Mononuclear cell (primary cell): ENCODE measurements at regions not wholly inside any gene's neighbourhood (a gene's known extent, or its start where the extent isn't known, plus 50 kb on each side); places are given as distances from the start of the nearest gene placed in this dataset.
"Not testable (repeated sequence)": the region's sequence is repeated elsewhere in the genome, so short reads cannot be mapped to it uniquely, and the experiment has no call there.

Experiments used
- H3K27me3 ChIP-seq: 2 replicates; pipeline ENCODE4 v1.6.0; 2011; ENCODE audit warnings: low read length, control low read depth; ENCODE audit not compliant: insufficient read depth
- H3K4me1 ChIP-seq: 2 replicates; pipeline ENCODE4 v1.5.1; 2011; ENCODE audit warnings: mild to moderate bottlenecking, low read length, control low read depth; ENCODE audit not compliant: insufficient read depth
- H3K4me3 ChIP-seq: 2 replicates; pipeline ENCODE4 v1.5.1; 2011; ENCODE audit warnings: mild to moderate bottlenecking, low read length, moderate library complexity
- H3K9me3 ChIP-seq: 2 replicates; pipeline ENCODE4 v1.5.1; 2011; ENCODE audit warnings: low read depth, mild to moderate bottlenecking, control low read depth, low read length

DNA sequence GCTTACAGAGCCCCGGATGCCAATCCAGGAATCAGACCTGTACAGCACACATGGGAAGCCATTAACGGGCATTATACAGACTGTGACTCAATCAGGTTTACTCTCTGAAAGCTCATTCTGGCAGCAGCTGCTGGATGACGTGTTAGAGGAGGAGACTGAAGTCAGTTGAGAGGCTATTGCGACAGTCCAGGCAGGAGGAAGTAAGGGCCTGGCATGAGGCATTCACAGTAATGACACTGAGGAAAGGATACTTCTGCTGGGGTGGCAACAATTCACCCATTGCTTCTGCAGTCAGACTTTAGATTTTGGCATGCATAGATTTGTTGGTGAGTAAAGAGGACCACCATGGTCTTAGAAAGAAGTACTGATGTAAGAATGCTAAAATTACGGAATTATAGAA, 151.0 kb upstream of the HEY2 start:
- Histone ChIP-seq H3K9me3 (no peaks in the 10 kb centered on the region), H3K4me1 (no peaks in the 10 kb centered on the region), H3K4me3 (no peak overlapping the region), H3K27me3 (no peaks in the 10 kb centered on the region)

- Histone ChIP-seq H3K4me3 (no peak overlapping the region), H3K9me3 (no peaks in the 10 kb centered on the region), H3K4me1 (no peaks in the 10 kb centered on the region), H3K27me3 (no peaks in the 10 kb centered on the region)
Observed at GRCh38 chr6:125604257-125604656, 145.2 kb upstream of the HEY2 start.

- Histone ChIP-seq H3K4me3 (no peak overlapping the region), H3K27me3 (no peaks in the 10 kb centered on the region), H3K9me3 (no peaks in the 10 kb centered on the region), H3K4me1 (no peaks in the 10 kb centered on the region)
Observed at GRCh38 chr6:125611573-125612344, 137.7 kb upstream of the HEY2 start.

DNA sequence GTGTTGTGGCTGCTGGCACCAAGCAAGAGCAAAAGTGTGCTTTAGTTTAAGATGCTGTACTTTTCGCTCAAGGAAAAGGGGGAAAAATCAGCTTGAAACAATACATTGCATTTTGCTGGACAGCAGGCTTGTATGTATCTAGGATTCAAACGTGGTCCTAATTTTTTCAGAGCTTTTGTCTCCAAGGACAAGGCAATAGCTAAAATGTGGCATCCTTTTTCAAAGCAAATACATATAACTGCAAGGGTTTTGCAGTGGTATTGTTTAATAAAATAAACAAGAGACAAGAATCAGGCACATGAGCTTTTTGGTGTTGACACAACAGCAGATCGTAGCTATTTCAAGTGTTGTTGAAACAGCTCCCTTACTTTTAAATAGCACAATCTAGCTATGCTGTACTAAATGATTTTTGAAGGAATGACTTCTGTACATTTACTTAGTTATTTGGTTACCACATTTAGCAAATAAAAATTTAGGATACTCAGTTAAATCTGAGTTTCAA, 137.0 kb upstream of the HEY2 start:
- Histone ChIP-seq H3K9me3 (no peaks in the 10 kb centered on the region), H3K4me1 (no peaks in the 10 kb centered on the region), H3K4me3 (no peak overlapping the region), H3K27me3 (no peaks in the 10 kb centered on the region)

- Histone ChIP-seq H3K4me3 (no peak overlapping the region), H3K4me1 (no peaks in the 10 kb centered on the region), H3K9me3 (no peaks in the 10 kb centered on the region), H3K27me3 (no peaks in the 10 kb centered on the region)
Observed at GRCh38 chr6:125618629-125619028, 130.8 kb upstream of the HEY2 start.

DNA sequence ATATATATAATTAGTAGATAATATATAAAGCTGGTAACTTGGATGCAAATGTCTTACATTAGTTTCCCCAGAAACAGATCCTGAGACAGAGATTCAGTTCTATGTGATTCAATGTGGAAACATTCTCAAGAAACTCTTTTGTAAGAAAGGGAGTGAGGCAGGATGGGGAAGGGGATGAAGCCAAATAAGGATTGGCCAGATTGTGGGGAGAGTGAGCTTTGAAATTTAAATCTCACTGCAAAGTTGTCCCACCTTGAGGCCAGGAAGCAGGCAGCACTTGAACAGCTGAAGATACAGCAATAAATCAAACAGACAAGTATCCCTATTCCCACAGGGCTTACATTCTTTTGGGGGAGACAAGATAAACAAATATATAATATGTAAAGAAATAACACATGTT, 126.3 kb upstream of the HEY2 start:
- no peak overlapping the region for H3K4me3 ChIP-seq
- H3K27me3 ChIP-seq, result no peaks in the 10 kb centered on the region
- no peaks in the 10 kb centered on the region for H3K9me3 ChIP-seq
- H3K4me1 ChIP-seq, result no peaks in the 10 kb centered on the region

DNA sequence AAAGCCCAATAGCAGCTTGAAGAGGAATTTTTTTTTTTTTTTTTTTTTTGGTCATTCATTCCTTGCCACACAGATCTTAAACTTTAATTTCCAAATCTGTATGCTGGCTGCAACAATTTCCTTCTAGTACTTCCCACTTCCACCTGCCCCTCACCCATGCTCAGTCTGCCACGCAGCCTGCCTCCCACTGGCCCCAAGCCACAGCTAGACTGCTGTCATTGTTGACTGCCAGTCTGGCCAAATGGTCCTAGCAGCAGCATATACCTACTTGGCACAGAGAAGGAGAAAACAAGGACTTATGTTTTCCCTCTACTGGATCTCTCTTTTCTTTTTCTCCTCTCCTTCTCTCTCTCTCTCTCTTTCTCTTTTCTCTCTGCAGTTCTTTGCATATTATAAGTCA, 118.3 kb upstream of the HEY2 start:
- Histone ChIP-seq H3K4me3 (no peak overlapping the region), H3K4me1 (no peaks in the 10 kb centered on the region), H3K9me3 (no peaks in the 10 kb centered on the region), H3K27me3 (no peaks in the 10 kb centered on the region)

GRCh38 chr6:125636011-125636410, 113.4 kb upstream of the HEY2 start:
- not testable (repeated sequence) for H3K9me3 ChIP-seq, H3K4me1 ChIP-seq, H3K27me3 ChIP-seq, H3K4me3 ChIP-seq

DNA sequence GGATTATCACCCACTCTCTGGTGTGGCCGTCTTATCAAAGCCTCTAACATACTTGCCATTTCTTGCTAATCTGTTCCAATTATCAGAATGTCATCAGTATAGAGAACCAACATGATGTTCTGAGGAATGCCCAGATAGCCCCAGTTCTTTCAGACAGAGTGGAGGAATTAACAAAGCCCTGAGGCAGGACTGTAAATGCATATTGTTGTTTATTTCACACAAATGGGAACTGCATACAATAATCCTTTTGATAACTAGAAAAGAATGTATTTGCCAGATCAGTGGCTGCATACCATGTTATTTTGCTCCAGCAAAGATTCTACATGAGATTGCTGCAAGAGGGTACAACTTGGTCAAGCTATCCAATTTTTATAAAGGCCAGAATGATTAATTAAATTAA, 112.8 kb upstream of the HEY2 start:
- H3K4me3 ChIP-seq, result no peak overlapping the region
- no peaks in the 10 kb centered on the region for H3K9me3 ChIP-seq
- H3K4me1 ChIP-seq, result no peaks in the 10 kb centered on the region
- no peaks in the 10 kb centered on the region for H3K27me3 ChIP-seq

GRCh38 chr6:125637207-125637606, 112.2 kb upstream of the HEY2 start:
- H3K9me3 ChIP-seq, result no peaks in the 10 kb centered on the region
- H3K4me1 ChIP-seq, result no peaks in the 10 kb centered on the region

GRCh38 chr6:125639466-125640020, 109.9 kb upstream of the HEY2 start:
- Histone ChIP-seq H3K4me3 (no peak overlapping the region), H3K9me3 (no peaks in the 10 kb centered on the region)

More at GRCh38 chr6:125637207-125637606, 112.2 kb upstream of the HEY2 start:
- Histone ChIP-seq H3K27me3 (no peaks in the 10 kb centered on the region), H3K4me3 (no peak overlapping the region)

GRCh38 chr6:125640441-125641150, 108.8 kb upstream of the HEY2 start:
- Histone ChIP-seq H3K9me3 (no peaks in the 10 kb centered on the region), H3K4me1 (no peaks in the 10 kb centered on the region), H3K4me3 (no peak overlapping the region)

More at GRCh38 chr6:125639466-125640020, 109.9 kb upstream of the HEY2 start:
- Histone ChIP-seq H3K27me3 (no peaks in the 10 kb centered on the region), H3K4me1 (no peaks in the 10 kb centered on the region)

GRCh38 chr6:125643967-125644661, 105.3 kb upstream of the HEY2 start:
- H3K27me3 ChIP-seq, H3K4me3 ChIP-seq, H3K9me3 ChIP-seq, H3K4me1 ChIP-seq: not testable (repeated sequence)

More at GRCh38 chr6:125640441-125641150, 108.8 kb upstream of the HEY2 start:
- no peaks in the 10 kb centered on the region for H3K27me3 ChIP-seq

GRCh38 chr6:125647391-125647790, 102.0 kb upstream of the HEY2 start:
- H3K27me3 ChIP-seq, result no peaks in the 10 kb centered on the region
- H3K4me1 ChIP-seq, result no peaks in the 10 kb centered on the region
- H3K9me3 ChIP-seq, result no peaks in the 10 kb centered on the region
- H3K4me3 ChIP-seq, result no peak overlapping the region

DNA sequence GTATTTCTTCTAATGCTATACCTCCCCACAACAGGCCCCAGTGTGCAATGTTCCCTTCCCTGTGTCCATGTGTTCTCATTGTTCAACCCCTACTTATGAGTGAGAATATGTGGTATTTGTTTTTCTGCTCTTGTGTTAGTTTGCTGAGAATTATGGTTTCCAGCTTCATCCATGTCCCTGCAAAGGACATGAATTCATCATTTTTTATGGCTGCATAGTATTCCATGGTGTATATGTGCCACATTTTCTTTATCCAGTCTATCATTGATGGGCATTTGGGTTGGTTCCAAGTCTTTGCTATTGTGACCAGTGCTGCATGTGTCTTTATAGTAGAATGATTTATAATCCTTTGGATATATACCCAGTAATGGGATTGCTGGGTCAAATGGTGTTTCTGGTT, 95.7 kb upstream of the HEY2 start:
- H3K4me3 ChIP-seq, H3K4me1 ChIP-seq, H3K27me3 ChIP-seq, H3K9me3 ChIP-seq: not testable (repeated sequence)
